A673 (cell line): ENCODE measurements at regions not wholly inside any gene's neighbourhood (a gene's known extent, or its start where the extent isn't known, plus 50 kb on each side); places are given as distances from the start of the nearest gene placed in this dataset.

ENCODE experiments used
- EZH2 ChIP-seq: fragments of 200-600 bp; sonication (generic); IDR thresholded peaks from 2 replicates; pipeline ENCODE4 v1.6.1; 2017; ENCODE audit warnings: borderline replicate concordance, low read depth, mild to moderate bottlenecking, mixed read lengths, antibody characterized with exemption, low read length; ENCODE audit not compliant: poor library complexity, severe bottlenecking
- TF ChIP-seq, protein P1 (sequence below): fragments of 300-800, 200-600 bp; sonication (generic); conservative IDR thresholded peaks from 2 replicates; pipeline ENCODE4 v1.5.1; 2017; ENCODE audit warnings: low read depth, mild to moderate bottlenecking, antibody characterized with exemption, low read length, moderate library complexity, mixed read lengths

DNA sequence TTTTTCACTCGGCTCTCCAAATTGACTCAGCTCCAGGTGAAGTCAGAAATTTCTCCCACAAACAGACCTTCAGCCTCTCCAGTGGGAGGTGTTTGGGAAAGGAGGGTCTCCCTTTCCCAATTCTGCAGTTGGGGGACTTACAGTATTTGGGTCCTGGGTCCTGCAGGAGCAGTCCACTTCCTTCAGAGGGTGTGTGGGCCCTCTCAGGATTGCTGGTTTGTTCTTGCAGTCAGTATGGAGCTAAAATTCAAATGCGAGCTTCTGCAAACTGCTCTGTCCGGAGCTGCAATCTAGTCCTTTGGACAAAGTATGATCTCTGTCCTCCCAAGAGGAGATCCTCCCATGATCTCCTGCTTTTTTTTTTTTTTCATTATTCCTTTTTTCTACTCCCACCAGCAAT lies 87.9 kb upstream of the MSTN start:
- TF ChIP-seq EZH2 = no peak
- TF ChIP-seq, protein P1, sequence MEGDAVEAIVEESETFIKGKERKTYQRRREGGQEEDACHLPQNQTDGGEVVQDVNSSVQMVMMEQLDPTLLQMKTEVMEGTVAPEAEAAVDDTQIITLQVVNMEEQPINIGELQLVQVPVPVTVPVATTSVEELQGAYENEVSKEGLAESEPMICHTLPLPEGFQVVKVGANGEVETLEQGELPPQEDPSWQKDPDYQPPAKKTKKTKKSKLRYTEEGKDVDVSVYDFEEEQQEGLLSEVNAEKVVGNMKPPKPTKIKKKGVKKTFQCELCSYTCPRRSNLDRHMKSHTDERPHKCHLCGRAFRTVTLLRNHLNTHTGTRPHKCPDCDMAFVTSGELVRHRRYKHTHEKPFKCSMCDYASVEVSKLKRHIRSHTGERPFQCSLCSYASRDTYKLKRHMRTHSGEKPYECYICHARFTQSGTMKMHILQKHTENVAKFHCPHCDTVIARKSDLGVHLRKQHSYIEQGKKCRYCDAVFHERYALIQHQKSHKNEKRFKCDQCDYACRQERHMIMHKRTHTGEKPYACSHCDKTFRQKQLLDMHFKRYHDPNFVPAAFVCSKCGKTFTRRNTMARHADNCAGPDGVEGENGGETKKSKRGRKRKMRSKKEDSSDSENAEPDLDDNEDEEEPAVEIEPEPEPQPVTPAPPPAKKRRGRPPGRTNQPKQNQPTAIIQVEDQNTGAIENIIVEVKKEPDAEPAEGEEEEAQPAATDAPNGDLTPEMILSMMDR = no peak
